GM20000 (cell line): ENCODE measurements at regions not wholly inside any gene's neighbourhood (a gene's known extent, or its start where the extent isn't known, plus 50 kb on each side); places are given as distances from the start of the nearest gene placed in this dataset.
"Not testable (repeated sequence)": the region's sequence is repeated elsewhere in the genome, so short reads cannot be mapped to it uniquely, and the experiment has no call there.

Source experiments
- DNase-seq: peaks from one replicate; pipeline ENCODE4 v3.0.0; 2012; ENCODE audit warnings: low spot score
- CTCF ChIP-seq: IDR thresholded peaks from 2 replicates; pipeline ENCODE4 v1.5.1; 2012; ENCODE audit warnings: mild to moderate bottlenecking, control low read depth; ENCODE audit errors: extremely low read depth, missing control alignments

- DNase-seq = no peak
- TF ChIP-seq CTCF = no peak
Measured at GRCh38 chrX:45992402-45993123, 552.7 kb downstream of the ZNF674 start.

- no peak for TF ChIP-seq CTCF
- DNase-seq = no peak
Measured at GRCh38 chrX:45986971-45987370, 558.2 kb downstream of the ZNF674 start.

GRCh38 chrX:45986081-45986480, 559.1 kb downstream of the ZNF674 start:
- no peak for DNase-seq

GRCh38 chrX:45982958-45983727, 562.1 kb downstream of the ZNF674 start:
- not testable (repeated sequence) for DNase-seq

More at GRCh38 chrX:45986081-45986480, 559.1 kb downstream of the ZNF674 start:
- no peak for TF ChIP-seq CTCF

- TF ChIP-seq CTCF = no peak
- DNase-seq = no peak
Measured at GRCh38 chrX:45980726-45981125, 564.5 kb downstream of the ZNF674 start.

GRCh38 chrX:45975633-45976032, 569.6 kb downstream of the ZNF674 start:
- TF ChIP-seq CTCF = no peak
- DNase-seq = no peak

GRCh38 chrX:45972636-45973035, 572.6 kb downstream of the ZNF674 start:
- TF ChIP-seq CTCF = no peak
- DNase-seq = no peak
